Lower leg skin (tissue), 3 donors: ENCODE measurements at regions not wholly inside any gene's neighbourhood (a gene's known extent, or its start where the extent isn't known, plus 50 kb on each side); places are given as distances from the start of the nearest gene placed in this dataset.

Source experiments
- CTCF ChIP-seq, 3 donors: fragments of 450-650 bp; IDR thresholded peaks; one replicate each; pipeline ENCODE4 v1.5.1; 2016; ENCODE audit warnings: antibody characterized with exemption in 3 of 3, mild to moderate bottlenecking in 3 of 3, moderate library complexity in 2 of 3
- POLR2A ChIP-seq, 2 donors: fragments of 450-650 bp; IDR thresholded peaks; one replicate each; pipeline ENCODE4 v1.6.1; 2016 to 2017; ENCODE audit warnings: antibody characterized with exemption in 2 of 2, mild to moderate bottlenecking in 1 of 2, moderate library complexity in 1 of 2

GRCh38 chr13:59236944-59237343 is 926.8 kb downstream of the DIAPH3 start:
- TF ChIP-seq CTCF (IDR thresholded peaks at IDR 0.05) (no peak), POLR2A (IDR thresholded peaks at IDR 0.05) (no peak)
